OCI-LY7 (cell line): ENCODE measurements at regions not wholly inside any gene's neighbourhood (a gene's known extent, or its start where the extent isn't known, plus 50 kb on each side); places are given as distances from the start of the nearest gene placed in this dataset.
"Not testable (repeated sequence)": the region's sequence is repeated elsewhere in the genome, so short reads cannot be mapped to it uniquely, and the experiment has no call there.

ENCODE experiments used
- BruUV-seq: library from RNA; stranded (reverse); fragments of 400-500 nt; replicated peaks from 2 replicates; lab custom pipeline; 2021; lab: Mats Ljungman, UMichigan
- CTCF ChIA-PET: fragments of 300-600 bp; sonication (Branson Sonifier 250); formaldehyde crosslinking; loops from one replicate; lab custom pipeline; 2022; ENCODE audit warnings: antibody characterized with exemption; ENCODE audit not compliant: unreplicated experiment; lab: Charles Lee
- POLR2A ChIA-PET: fragments of 300-600 bp; sonication (Branson Sonifier 250); formaldehyde crosslinking; loops from one replicate; lab custom pipeline; 2022; ENCODE audit warnings: antibody characterized with exemption; lab: Charles Lee
- DNase-seq: peaks from one replicate; pipeline ENCODE4 v3.0.0-alpha.2; 2015; ENCODE audit warnings: low spot score
- H2AFZ ChIP-seq: fragments of 200-600 bp; sonication (generic), shearing (Covaris generic); 2 replicates; pipeline ENCODE4 v1.6.1; 2014; ENCODE audit warnings: mild to moderate bottlenecking, antibody characterized with exemption, low read length, moderate library complexity
- H3K27ac ChIP-seq: fragments of 200-600 bp; sonication (generic); 2 replicates; pipeline ENCODE4 v1.5.1; 2014; ENCODE audit warnings: mixed run types, low read depth, mild to moderate bottlenecking, moderate library complexity, low read length, inconsistent platforms; ENCODE audit not compliant: poor library complexity, severe bottlenecking
- H3K36me3 ChIP-seq: fragments of 200-600 bp; sonication (generic); 2 replicates; pipeline ENCODE4 v1.6.1; 2014; ENCODE audit warnings: mild to moderate bottlenecking, antibody characterized with exemption, low read length, moderate library complexity, mixed read lengths; ENCODE audit not compliant: insufficient read depth
- H3K4me1 ChIP-seq: fragments of 200-600 bp; sonication (generic); 2 replicates; pipeline ENCODE4 v1.5.1; 2014; ENCODE audit warnings: mild to moderate bottlenecking, low read length; ENCODE audit not compliant: insufficient read depth, poor library complexity, severe bottlenecking
- H3K4me2 ChIP-seq: fragments of 200-600 bp; sonication (generic); 2 replicates; pipeline ENCODE4 v1.6.1; 2014; ENCODE audit warnings: mild to moderate bottlenecking, low read length
- H3K4me3 ChIP-seq: fragments of 200-600 bp; sonication (generic); 2 replicates; pipeline ENCODE4 v1.5.1; 2014; ENCODE audit warnings: mild to moderate bottlenecking, low read depth, low read length; ENCODE audit not compliant: poor library complexity, severe bottlenecking
- H3K79me2 ChIP-seq: fragments of 200-600 bp; sonication (generic); 2 replicates; pipeline ENCODE4 v1.6.1; 2016; ENCODE audit warnings: low read depth, mild to moderate bottlenecking, low read length, moderate library complexity, mixed read lengths; ENCODE audit not compliant: insufficient read depth
- H3K9me2 ChIP-seq: fragments of 200-600 bp; sonication (generic); 2 replicates; pipeline ENCODE4 v1.6.1; 2016; ENCODE audit warnings: mild to moderate bottlenecking, low read length, mixed read lengths; ENCODE audit not compliant: insufficient read depth
- H3K9me3 ChIP-seq: fragments of 200-600 bp; sonication (generic); 2 replicates; pipeline ENCODE4 v1.6.1; 2014; ENCODE audit warnings: mild to moderate bottlenecking, mixed run types, low read length, mixed read lengths
- H4K20me1 ChIP-seq: fragments of 200-600 bp; sonication (generic); 2 replicates; pipeline ENCODE4 v1.6.1; 2014; ENCODE audit warnings: mild to moderate bottlenecking, antibody characterized with exemption, low read length, moderate library complexity, mixed read lengths; ENCODE audit not compliant: insufficient read depth
- CTCF ChIP-seq: fragments of 200-600 bp; sonication (generic); conservative IDR thresholded peaks from 2 replicates; pipeline ENCODE4 v1.5.1; 2014; ENCODE audit warnings: mild to moderate bottlenecking, antibody characterized with exemption, low read length, moderate library complexity, mixed read lengths
- EZH2phosphoT487 ChIP-seq: fragments of 200-600 bp; sonication (generic); IDR thresholded peaks from 2 replicates; pipeline ENCODE4 v1.6.1; 2018; ENCODE audit warnings: low read depth, borderline replicate concordance, mild to moderate bottlenecking, mixed run types, antibody characterized with exemption, low read length, moderate library complexity, mixed read lengths
- intact Hi-C: fragments of 100-400 bp; cut with micrococcal nuclease; formaldehyde crosslinking; loops from one replicate; pipeline ENCODE4 v1.10.0; 2022; ENCODE audit not compliant: unreplicated experiment

GRCh38 chr1:221858818-221859611, 117.1 kb upstream of the DUSP10 start:
- POLR2A ChIA-PET, result interaction anchor here (1.0 kb wide), 1 partner anchor 22 kb away, joined by 3 read pairs; no protein-coding TSS in a partner anchor
- no TSS peak for BruUV-seq
- no peaks in the 10 kb centered on the region for H3K4me1 ChIP-seq

GRCh38 chr1:221857094-221857444, 115.2 kb upstream of the DUSP10 start:
- CTCF ChIA-PET, H3K4me1 ChIP-seq: not testable (repeated sequence)

More at GRCh38 chr1:221858818-221859611, 117.1 kb upstream of the DUSP10 start:
- no peak for DNase-seq
- Histone ChIP-seq H3K4me3 (no peak overlapping the region), H3K9me2 (no peaks in the 10 kb centered on the region; the same call in 1 of the 2 replicates), H2AFZ (no peak overlapping the region), H3K4me2 (no peak overlapping the region), H3K79me2 (no peaks in the 10 kb centered on the region), H3K9me3 (no peaks in the 10 kb centered on the region), H4K20me1 (no peaks in the 10 kb centered on the region), H3K36me3 (no peaks in the 10 kb centered on the region), H3K27ac (no peak overlapping the region)
- CTCF ChIA-PET, result no interaction called here
- intact Hi-C loops, result no loop called here
- TF ChIP-seq EZH2phosphoT487 (no peak), CTCF (no peak)

More at GRCh38 chr1:221857094-221857444, 115.2 kb upstream of the DUSP10 start:
- H2AFZ ChIP-seq, H3K79me2 ChIP-seq, intact Hi-C loops, H3K27ac ChIP-seq, H3K4me3 ChIP-seq, H3K36me3 ChIP-seq, H4K20me1 ChIP-seq, H3K9me3 ChIP-seq, H3K4me2 ChIP-seq, H3K9me2 ChIP-seq, DNase-seq, BruUV-seq: not testable (repeated sequence)
- POLR2A ChIA-PET, result interaction anchor here (1.0 kb wide), 1 partner anchor 10 kb away, joined by 8 read pairs; no protein-coding TSS in a partner anchor
- peak; percentile 46 for TF ChIP-seq CTCF
